ENCODE measurements at regions not wholly inside any gene's neighbourhood (a gene's known extent, or its start where the extent isn't known, plus 50 kb on each side); places are given as distances from the start of the nearest gene placed in this dataset.

DNA sequence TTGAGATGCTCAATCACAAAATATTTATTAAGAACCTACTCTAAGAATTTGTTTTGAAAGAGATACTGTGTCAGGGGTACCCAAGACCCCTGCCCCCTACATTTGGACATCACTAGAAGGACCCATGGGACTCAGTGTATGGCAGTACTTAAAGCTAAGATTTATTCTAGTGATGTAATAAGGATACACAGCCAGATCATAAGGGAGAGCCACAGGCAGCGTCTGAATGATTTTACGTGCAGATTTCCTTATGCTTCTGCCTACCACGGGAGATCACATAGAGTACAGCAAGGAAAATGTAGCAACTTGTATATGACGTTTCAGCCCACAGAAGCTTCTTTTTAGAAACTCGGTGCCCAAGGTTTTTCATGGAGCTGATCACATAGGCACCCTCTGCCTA, 172.9 kb downstream of the DEPDC1B start (continued):
- TF ChIP-seq, protein P1, sequence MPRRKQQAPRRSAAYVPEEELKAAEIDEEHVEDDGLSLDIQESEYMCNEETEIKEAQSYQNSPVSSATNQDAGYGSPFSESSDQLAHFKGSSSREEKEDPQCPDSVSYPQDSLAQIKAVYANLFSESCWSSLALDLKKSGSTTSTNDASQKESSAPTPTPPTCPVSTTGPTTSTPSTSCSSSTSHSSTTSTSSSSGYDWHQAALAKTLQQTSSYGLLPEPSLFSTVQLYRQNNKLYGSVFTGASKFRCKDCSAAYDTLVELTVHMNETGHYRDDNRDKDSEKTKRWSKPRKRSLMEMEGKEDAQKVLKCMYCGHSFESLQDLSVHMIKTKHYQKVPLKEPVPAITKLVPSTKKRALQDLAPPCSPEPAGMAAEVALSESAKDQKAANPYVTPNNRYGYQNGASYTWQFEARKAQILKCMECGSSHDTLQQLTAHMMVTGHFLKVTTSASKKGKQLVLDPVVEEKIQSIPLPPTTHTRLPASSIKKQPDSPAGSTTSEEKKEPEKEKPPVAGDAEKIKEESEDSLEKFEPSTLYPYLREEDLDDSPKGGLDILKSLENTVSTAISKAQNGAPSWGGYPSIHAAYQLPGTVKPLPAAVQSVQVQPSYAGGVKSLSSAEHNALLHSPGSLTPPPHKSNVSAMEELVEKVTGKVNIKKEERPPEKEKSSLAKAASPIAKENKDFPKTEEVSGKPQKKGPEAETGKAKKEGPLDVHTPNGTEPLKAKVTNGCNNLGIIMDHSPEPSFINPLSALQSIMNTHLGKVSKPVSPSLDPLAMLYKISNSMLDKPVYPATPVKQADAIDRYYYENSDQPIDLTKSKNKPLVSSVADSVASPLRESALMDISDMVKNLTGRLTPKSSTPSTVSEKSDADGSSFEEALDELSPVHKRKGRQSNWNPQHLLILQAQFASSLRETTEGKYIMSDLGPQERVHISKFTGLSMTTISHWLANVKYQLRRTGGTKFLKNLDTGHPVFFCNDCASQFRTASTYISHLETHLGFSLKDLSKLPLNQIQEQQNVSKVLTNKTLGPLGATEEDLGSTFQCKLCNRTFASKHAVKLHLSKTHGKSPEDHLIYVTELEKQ (tag by site-specific recombination; IDR thresholded peaks at IDR 0.05; ENCODE audit: borderline replicate concordance) = no peak
- no peak for TF ChIP-seq ZSCAN30 (tag by site-specific recombination; IDR thresholded peaks at IDR 0.05)

DNA sequence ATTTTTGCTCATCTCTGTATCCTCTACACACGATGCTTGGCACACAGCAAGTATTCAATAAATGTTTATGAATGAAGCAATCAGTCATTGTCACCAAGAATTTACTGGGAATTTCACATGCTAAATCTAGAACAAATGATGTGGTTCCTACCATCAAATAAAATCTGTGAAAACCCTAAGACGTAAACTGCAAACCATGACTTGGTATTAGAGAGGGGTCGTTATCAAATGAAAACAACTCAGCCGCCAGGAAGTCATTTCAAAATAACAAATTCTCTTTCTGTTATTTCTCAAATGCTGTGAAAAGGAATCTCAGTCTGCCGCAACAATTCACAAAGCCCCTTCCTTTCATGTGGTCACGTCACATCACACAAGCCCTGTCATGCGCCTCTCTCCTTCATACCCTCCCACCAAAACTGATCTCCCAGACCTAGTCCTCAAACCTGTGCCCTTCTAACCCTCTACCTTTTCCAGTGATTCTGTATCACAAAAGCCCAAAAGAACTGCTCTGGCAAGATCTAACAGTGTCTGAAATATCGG, 173.6 kb downstream of the DEPDC1B start:
- Histone ChIP-seq H3K27ac (ENCODE audit: extremely low read depth, low read depth, low read length) (no peak overlapping the region), H3K9me3 (ENCODE audit: control insufficient read depth, insufficient read depth, low read depth, low read length) (no peaks in the 10 kb centered on the region), H3K36me3 (ENCODE audit: control insufficient read depth in 2 of 2, insufficient read depth in 1 of 2, low read length in 2 of 2) (no peaks in the 10 kb centered on the region), H3K4me3 (ENCODE audit: low read depth, low read length) (no peak overlapping the region), H3K4me1 (ENCODE audit: control insufficient read depth, insufficient read depth, low read length) (no peaks in the 10 kb centered on the region)
- ChIA-PET CTCF (no interaction called here), POLR2A (no interaction called here)
- TF ChIP-seq, protein P2, sequence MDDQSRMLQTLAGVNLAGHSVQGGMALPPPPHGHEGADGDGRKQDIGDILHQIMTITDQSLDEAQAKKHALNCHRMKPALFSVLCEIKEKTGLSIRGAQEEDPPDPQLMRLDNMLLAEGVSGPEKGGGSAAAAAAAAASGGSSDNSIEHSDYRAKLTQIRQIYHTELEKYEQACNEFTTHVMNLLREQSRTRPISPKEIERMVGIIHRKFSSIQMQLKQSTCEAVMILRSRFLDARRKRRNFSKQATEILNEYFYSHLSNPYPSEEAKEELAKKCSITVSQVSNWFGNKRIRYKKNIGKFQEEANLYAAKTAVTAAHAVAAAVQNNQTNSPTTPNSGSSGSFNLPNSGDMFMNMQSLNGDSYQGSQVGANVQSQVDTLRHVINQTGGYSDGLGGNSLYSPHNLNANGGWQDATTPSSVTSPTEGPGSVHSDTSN (CRISPR knock-in tag; IDR thresholded peaks at IDR 0.05) = no peak
- TF ChIP-seq ZNF184 (tag by site-specific recombination; IDR thresholded peaks at IDR 0.05) (no peak), MZF1 (tag by site-specific recombination; IDR thresholded peaks at IDR 0.05; ENCODE audit: borderline replicate concordance) (no peak), ZNF621 (tag by site-specific recombination; IDR thresholded peaks at IDR 0.05) (no peak), FEZF1 (tag by site-specific recombination; IDR thresholded peaks at IDR 0.05) (no peak), ZNF529 (tag by site-specific recombination; IDR thresholded peaks at IDR 0.05; ENCODE audit: insufficient replicate concordance) (no peak), ZNF174 (tag by site-specific recombination; IDR thresholded peaks at IDR 0.05) (no peak), BCL11B (tag by site-specific recombination; IDR thresholded peaks at IDR 0.05; ENCODE audit: low read depth) (no peak), ZNF433 (tag by site-specific recombination; IDR thresholded peaks at IDR 0.05; ENCODE audit: low read depth) (no peak), ZNF19 (tag by site-specific recombination; IDR thresholded peaks at IDR 0.05; ENCODE audit: low read depth) (no peak), ZNF132 (tag by site-specific recombination; IDR thresholded peaks at IDR 0.05; ENCODE audit: borderline replicate concordance) (no peak), ZNF837 (tag by site-specific recombination; IDR thresholded peaks at IDR 0.05) (no peak), ZNF121 (tag by site-specific recombination; IDR thresholded peaks at IDR 0.05) (no peak), MYNN (tag by site-specific recombination; IDR thresholded peaks at IDR 0.05; ENCODE audit: borderline replicate concordance) (no peak), ZNF514 (tag by site-specific recombination; IDR thresholded peaks at IDR 0.05) (no peak), WT1 (tag by site-specific recombination; IDR thresholded peaks at IDR 0.05) (no peak)
- TF ChIP-seq, protein P3, sequence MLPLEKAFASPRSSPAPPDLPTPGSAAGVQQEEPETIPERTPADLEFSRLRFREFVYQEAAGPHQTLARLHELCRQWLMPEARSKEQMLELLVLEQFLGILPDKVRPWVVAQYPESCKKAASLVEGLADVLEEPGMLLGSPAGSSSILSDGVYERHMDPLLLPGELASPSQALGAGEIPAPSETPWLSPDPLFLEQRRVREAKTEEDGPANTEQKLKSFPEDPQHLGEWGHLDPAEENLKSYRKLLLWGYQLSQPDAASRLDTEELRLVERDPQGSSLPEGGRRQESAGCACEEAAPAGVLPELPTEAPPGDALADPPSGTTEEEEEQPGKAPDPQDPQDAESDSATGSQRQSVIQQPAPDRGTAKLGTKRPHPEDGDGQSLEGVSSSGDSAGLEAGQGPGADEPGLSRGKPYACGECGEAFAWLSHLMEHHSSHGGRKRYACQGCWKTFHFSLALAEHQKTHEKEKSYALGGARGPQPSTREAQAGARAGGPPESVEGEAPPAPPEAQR (tag by site-specific recombination; IDR thresholded peaks at IDR 0.05) = no peak
- TF ChIP-seq, protein P4, sequence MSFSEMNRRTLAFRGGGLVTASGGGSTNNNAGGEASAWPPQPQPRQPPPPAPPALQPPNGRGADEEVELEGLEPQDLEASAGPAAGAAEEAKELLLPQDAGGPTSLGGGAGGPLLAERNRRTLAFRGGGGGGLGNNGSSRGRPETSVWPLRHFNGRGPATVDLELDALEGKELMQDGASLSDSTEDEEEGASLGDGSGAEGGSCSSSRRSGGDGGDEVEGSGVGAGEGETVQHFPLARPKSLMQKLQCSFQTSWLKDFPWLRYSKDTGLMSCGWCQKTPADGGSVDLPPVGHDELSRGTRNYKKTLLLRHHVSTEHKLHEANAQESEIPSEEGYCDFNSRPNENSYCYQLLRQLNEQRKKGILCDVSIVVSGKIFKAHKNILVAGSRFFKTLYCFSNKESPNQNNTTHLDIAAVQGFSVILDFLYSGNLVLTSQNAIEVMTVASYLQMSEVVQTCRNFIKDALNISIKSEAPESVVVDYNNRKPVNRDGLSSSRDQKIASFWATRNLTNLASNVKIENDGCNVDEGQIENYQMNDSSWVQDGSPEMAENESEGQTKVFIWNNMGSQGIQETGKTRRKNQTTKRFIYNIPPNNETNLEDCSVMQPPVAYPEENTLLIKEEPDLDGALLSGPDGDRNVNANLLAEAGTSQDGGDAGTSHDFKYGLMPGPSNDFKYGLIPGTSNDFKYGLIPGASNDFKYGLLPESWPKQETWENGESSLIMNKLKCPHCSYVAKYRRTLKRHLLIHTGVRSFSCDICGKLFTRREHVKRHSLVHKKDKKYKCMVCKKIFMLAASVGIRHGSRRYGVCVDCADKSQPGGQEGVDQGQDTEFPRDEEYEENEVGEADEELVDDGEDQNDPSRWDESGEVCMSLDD (tag by site-specific recombination; IDR thresholded peaks at IDR 0.05) = no peak
- TF ChIP-seq, protein P5, sequence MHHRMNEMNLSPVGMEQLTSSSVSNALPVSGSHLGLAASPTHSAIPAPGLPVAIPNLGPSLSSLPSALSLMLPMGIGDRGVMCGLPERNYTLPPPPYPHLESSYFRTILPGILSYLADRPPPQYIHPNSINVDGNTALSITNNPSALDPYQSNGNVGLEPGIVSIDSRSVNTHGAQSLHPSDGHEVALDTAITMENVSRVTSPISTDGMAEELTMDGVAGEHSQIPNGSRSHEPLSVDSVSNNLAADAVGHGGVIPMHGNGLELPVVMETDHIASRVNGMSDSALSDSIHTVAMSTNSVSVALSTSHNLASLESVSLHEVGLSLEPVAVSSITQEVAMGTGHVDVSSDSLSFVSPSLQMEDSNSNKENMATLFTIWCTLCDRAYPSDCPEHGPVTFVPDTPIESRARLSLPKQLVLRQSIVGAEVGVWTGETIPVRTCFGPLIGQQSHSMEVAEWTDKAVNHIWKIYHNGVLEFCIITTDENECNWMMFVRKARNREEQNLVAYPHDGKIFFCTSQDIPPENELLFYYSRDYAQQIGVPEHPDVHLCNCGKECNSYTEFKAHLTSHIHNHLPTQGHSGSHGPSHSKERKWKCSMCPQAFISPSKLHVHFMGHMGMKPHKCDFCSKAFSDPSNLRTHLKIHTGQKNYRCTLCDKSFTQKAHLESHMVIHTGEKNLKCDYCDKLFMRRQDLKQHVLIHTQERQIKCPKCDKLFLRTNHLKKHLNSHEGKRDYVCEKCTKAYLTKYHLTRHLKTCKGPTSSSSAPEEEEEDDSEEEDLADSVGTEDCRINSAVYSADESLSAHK (tag by site-specific recombination; IDR thresholded peaks at IDR 0.05) = no peak
